ENCODE measurements at regions not wholly inside any gene's neighbourhood (a gene's known extent, or its start where the extent isn't known, plus 50 kb on each side); places are given as distances from the start of the nearest gene placed in this dataset.
"Not testable (repeated sequence)": the region's sequence is repeated elsewhere in the genome, so short reads cannot be mapped to it uniquely, and the experiment has no call there.

DNA sequence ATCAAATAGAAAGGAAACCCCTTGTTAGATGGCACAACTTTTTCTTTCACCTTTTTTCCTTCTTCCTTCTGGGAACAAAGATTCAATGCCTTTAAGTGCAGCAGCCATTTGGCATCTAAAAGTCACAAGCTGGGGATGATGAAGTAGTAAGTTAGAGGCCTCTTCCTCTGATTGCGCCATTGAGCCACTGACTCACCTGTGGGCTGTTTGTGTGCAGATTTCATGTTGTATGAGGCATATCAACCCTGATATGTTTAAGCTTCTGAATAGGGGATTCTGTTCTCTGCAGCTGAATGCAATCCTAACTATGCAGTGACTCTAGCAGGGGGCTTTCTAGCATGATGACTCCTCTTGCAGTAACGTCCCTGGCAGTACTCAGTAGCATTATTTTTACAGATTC, 599.9 kb downstream of the CSNK1G3 start:
- H3K27ac Mint-ChIP-seq = no peak overlapping the region
- H3K4me3 Mint-ChIP-seq = no peak overlapping the region
- H3K36me3 Mint-ChIP-seq = no peaks in the 10 kb centered on the region
- no peak for DNase-seq
- CTCF ChIA-PET = no interaction called here
- POLR2A ChIA-PET = no interaction called here
- H3K27me3 Mint-ChIP-seq = no peaks in the 10 kb centered on the region
- no peaks in the 10 kb centered on the region for H3K4me1 Mint-ChIP-seq (ENCODE audit: low read depth)
- intact Hi-C loops (cut with micrococcal nuclease) = no loop called here
- peaks cover 4% of the 10 kb centered on the region for H3K9me3 Mint-ChIP-seq

DNA sequence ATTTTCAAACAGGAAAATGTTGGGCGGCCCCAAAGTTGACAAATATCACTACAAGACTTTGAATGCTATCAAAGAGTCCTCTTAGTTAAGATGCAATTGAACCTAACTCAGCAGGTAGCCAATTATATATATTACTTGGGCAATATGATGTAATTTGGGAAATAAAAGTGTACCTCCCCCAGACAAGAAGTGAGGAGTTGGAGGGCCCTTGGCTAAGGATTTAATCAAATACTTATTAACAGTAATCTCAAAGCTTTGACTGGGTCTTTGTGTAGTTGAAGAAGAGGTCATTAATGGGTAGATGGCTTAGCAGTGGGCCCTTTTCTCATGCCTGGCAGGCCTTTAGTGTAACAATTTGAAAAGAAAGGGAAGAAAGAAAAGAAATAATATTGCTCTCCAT, 599.0 kb downstream of the CSNK1G3 start:
- Mint-ChIP-seq H3K9me3 (peaks cover 8% of the 10 kb centered on the region), H3K36me3 (no peaks in the 10 kb centered on the region), H3K27me3 (no peaks in the 10 kb centered on the region), H3K4me1 (ENCODE audit: low read depth) (no peaks in the 10 kb centered on the region), H3K4me3 (no peak overlapping the region), H3K27ac (no peak overlapping the region)
- POLR2A ChIA-PET = no interaction called here
- CTCF ChIA-PET = no interaction called here
- no peak for DNase-seq
- intact Hi-C loops (cut with micrococcal nuclease) = no loop called here

DNA sequence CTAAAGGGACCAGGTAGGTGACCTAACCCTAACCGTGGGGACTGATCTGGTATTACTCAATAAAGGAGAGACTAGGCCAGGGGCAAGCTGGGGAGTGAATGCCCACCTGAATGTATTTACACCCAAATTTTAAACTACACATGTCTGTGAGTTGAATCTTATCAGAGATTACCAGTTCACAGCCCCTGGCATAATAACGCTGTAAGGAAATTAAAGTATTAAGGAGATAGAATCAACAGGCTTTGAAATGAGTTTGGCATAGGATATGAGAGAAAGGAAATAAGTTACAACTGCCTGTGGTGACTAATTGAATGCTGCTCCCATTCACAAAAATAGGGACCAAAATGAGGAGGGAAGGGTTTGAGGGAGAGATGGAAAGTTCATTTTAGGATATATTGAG, 593.3 kb downstream of the CSNK1G3 start:
- Mint-ChIP-seq H3K9me3 (peaks cover 6% of the 10 kb centered on the region), H3K27me3 (no peaks in the 10 kb centered on the region), H3K4me1 (ENCODE audit: low read depth) (no peaks in the 10 kb centered on the region), H3K4me3 (no peak overlapping the region), H3K36me3 (no peaks in the 10 kb centered on the region), H3K27ac (no peak overlapping the region)
- intact Hi-C loops (cut with micrococcal nuclease) = no loop called here
- ChIA-PET POLR2A (no interaction called here), CTCF (no interaction called here)
- DNase-seq = no peak

DNA sequence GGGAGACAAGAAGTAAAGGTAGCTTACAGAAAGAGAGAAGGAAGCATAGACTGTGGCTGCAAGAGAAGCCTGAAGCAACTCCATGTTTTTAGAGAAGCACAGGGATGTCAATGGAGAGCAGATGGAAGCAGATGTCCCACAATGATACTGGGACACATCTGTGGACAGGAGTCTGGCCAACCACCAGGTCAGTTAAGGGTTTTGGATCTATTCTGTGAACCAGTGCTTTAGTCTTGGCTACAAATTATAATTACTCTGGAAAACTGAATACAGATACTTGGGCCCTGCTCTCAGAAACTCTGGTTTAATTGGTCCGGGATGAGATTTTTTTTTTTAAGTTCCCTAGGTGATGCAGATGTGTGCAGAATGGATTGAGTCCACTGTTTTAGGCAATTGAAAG, 592.8 kb downstream of the CSNK1G3 start:
- no peak overlapping the region for H3K27ac Mint-ChIP-seq
- peaks cover 6% of the 10 kb centered on the region for H3K9me3 Mint-ChIP-seq
- H3K27me3 Mint-ChIP-seq = no peaks in the 10 kb centered on the region
- CTCF ChIA-PET = no interaction called here
- POLR2A ChIA-PET = no interaction called here
- no peaks in the 10 kb centered on the region for H3K36me3 Mint-ChIP-seq
- H3K4me1 Mint-ChIP-seq (ENCODE audit: low read depth) = no peaks in the 10 kb centered on the region
- no peak for DNase-seq
- H3K4me3 Mint-ChIP-seq = no peak overlapping the region
- intact Hi-C loops (cut with micrococcal nuclease) = no loop called here

DNA sequence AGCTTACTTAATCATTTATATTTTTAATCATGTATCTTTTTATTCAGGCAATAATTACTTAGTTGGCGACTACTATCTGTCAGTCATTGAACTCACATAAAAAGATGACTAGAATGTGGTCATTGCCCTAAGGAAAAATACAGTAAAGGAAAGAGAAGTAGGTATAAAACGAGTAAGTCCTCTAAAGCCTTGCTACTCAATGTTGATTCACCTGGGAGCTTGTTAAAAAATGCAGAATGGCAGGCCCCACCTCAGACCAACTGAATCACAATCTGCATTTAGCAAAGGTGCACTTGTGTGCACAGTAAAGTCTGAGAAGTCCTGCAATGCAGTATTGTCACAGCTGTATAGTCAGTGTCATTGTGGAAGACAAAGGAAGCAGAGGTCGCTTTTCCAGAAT, 592.4 kb downstream of the CSNK1G3 start:
- intact Hi-C loops (cut with micrococcal nuclease) = no loop called here
- H3K27ac Mint-ChIP-seq = no peak overlapping the region
- no peaks in the 10 kb centered on the region for H3K36me3 Mint-ChIP-seq
- no peak for DNase-seq
- ChIA-PET CTCF (no interaction called here), POLR2A (no interaction called here)
- peaks cover 6% of the 10 kb centered on the region for H3K9me3 Mint-ChIP-seq
- no peaks in the 10 kb centered on the region for H3K4me1 Mint-ChIP-seq (ENCODE audit: low read depth)
- no peaks in the 10 kb centered on the region for H3K27me3 Mint-ChIP-seq
- H3K4me3 Mint-ChIP-seq = no peak overlapping the region

DNA sequence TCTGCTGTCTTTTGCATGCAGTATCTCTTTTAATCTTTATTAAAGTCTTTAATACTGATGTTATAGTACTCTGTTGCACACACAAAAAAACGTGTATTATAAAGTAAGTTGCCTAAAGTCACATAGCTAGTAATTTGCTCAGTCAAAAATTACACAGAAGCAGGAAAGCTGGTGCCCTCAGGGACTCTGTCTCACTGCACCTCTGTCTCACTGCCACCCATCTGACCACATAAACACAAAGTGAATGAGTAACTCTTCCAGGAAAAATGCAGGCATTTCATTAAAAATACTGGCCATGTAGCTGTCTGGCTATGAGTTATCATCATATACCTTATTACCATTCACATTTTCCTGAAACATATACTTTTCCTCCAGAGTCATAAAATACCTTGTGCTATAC, 591.7 kb downstream of the CSNK1G3 start:
- peaks cover 6% of the 10 kb centered on the region for H3K9me3 Mint-ChIP-seq
- no peaks in the 10 kb centered on the region for H3K36me3 Mint-ChIP-seq
- POLR2A ChIA-PET = no interaction called here
- no peaks in the 10 kb centered on the region for H3K27me3 Mint-ChIP-seq
- no peaks in the 10 kb centered on the region for H3K4me1 Mint-ChIP-seq (ENCODE audit: low read depth)
- DNase-seq = no peak
- no peak overlapping the region for H3K4me3 Mint-ChIP-seq
- CTCF ChIA-PET = no interaction called here
- H3K27ac Mint-ChIP-seq = no peak overlapping the region
- intact Hi-C loops (cut with micrococcal nuclease) = no loop called here

DNA sequence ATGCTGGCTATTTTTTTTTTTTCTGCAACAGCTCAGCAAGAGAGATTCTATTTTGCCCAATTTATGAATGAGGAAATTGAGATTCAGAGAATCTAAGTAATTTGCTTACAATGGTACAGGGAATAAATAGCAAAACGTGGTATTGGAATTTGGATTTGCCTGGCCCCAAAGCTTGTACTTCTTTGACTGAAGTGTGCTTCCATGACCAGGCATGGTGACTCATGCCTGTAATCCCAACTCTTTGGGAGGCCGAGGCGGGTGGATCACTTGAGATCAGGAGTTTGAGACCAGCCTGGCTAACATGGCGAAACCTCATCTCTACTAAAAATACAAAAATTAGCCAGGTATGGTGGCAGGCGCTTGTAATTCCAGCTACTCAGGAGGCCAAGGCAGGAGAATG, 591.1 kb downstream of the CSNK1G3 start:
- H3K4me3 Mint-ChIP-seq; H3K27me3 Mint-ChIP-seq; H3K4me1 Mint-ChIP-seq (ENCODE audit: low read depth); intact Hi-C loops (cut with micrococcal nuclease); H3K36me3 Mint-ChIP-seq; H3K27ac Mint-ChIP-seq; H3K9me3 Mint-ChIP-seq; DNase-seq; POLR2A ChIA-PET; CTCF ChIA-PET: not testable (repeated sequence)

DNA sequence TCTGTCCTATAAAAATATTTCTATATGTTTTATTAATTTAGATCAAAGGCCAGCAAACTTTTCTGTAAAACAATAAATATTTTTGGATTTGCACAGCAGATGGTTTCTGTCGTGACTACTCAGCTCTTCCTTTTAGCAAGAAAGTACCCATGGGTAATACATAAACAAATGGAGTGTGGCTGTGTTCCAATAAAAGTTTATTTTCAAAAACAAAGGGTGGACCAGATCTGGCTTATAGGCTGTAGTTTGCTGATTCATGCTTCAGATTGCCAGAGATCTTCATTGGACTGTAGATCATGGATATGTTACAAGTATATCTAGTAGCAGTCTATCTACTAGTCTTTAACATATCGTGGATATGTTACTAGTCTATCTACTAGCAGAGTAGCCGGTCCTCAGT, 590.5 kb downstream of the CSNK1G3 start:
- intact Hi-C loops (cut with micrococcal nuclease) = no loop called here
- no peaks in the 10 kb centered on the region for H3K4me1 Mint-ChIP-seq (ENCODE audit: low read depth)
- H3K4me3 Mint-ChIP-seq = no peak overlapping the region
- no peak for DNase-seq
- H3K36me3 Mint-ChIP-seq = no peaks in the 10 kb centered on the region
- ChIA-PET CTCF (no interaction called here), POLR2A (no interaction called here)
- peaks cover 6% of the 10 kb centered on the region for H3K9me3 Mint-ChIP-seq
- no peaks in the 10 kb centered on the region for H3K27me3 Mint-ChIP-seq
- no peak overlapping the region for H3K27ac Mint-ChIP-seq

DNA sequence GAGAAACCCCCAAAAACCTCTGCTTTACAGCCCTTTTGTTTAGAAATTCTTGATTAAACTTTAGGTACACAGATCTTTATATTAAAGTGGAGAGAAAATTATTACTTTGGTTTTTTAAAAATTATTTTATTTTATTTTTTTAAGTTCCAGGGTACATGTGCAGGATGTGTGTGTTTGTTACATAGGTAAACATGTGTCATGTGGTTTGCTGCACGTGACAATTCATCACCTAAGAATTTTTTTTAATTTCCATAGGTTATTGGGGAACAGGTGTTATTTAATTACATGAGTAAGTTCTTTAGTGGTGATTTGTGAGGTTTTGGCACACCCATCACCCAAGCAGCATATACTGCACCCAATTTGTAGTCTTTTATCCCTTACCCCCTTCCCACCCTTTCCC, 581.7 kb downstream of the CSNK1G3 start:
- intact Hi-C loops (cut with micrococcal nuclease) = no loop called here
- no peak for DNase-seq
- H3K27ac Mint-ChIP-seq = no peak overlapping the region
- no peaks in the 10 kb centered on the region for H3K4me1 Mint-ChIP-seq (ENCODE audit: low read depth)
- H3K36me3 Mint-ChIP-seq = no peaks in the 10 kb centered on the region
- ChIA-PET CTCF (no interaction called here), POLR2A (no interaction called here)
- no peak overlapping the region for H3K4me3 Mint-ChIP-seq
- no peaks in the 10 kb centered on the region for H3K27me3 Mint-ChIP-seq
- H3K9me3 Mint-ChIP-seq = peaks cover 5% of the 10 kb centered on the region

DNA sequence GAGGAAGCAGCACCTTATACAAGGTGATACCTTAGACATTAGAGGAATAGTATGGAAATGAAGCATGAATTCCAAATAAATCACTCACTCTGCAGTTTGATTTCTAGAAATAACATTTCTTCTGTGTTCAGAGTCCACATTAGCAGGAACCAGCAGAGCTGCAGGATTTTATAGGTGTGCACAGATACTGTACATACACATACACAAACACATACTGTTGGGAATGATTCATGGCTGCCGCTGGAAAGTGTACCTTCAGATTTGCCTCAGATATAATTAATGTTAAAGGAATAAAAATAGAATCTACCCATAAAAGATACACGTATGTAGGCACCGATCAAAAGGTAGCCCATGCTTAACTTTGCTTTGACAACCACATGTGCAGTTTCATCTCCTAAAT, 578.1 kb downstream of the CSNK1G3 start:
- H3K36me3 Mint-ChIP-seq = no peaks in the 10 kb centered on the region
- CTCF ChIA-PET = no interaction called here
- H3K27me3 Mint-ChIP-seq = no peaks in the 10 kb centered on the region
- no peak overlapping the region for H3K4me3 Mint-ChIP-seq
- H3K9me3 Mint-ChIP-seq = peaks cover 7% of the 10 kb centered on the region
- no peaks in the 10 kb centered on the region for H3K4me1 Mint-ChIP-seq (ENCODE audit: low read depth)
- no peak overlapping the region for H3K27ac Mint-ChIP-seq
- POLR2A ChIA-PET = no interaction called here
- intact Hi-C loops (cut with micrococcal nuclease) = no loop called here
- no peak for DNase-seq

DNA sequence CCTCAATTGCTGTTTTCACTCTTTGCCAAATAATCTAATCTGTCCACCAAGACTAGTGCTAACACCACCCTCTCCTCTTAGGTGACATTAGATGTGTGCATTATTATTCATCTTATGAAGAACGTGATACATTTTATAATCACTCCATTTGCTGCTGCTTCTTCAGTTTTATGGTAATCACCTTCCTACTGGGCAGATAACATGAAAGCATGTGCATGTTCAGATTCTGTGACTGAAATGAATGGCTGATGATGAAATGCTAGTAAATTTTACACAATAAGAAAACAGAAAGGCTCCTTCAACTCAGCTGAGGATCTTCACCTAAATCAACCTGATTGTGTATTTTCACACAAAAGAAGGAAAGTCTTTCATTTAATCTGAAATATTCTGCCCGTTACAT, 577.6 kb downstream of the CSNK1G3 start:
- Mint-ChIP-seq H3K4me3 (no peak overlapping the region), H3K27me3 (no peaks in the 10 kb centered on the region), H3K4me1 (ENCODE audit: low read depth) (no peaks in the 10 kb centered on the region), H3K27ac (no peak overlapping the region), H3K36me3 (no peaks in the 10 kb centered on the region), H3K9me3 (peaks cover 7% of the 10 kb centered on the region)
- ChIA-PET POLR2A (no interaction called here), CTCF (no interaction called here)
- no peak for DNase-seq
- intact Hi-C loops (cut with micrococcal nuclease) = no loop called here

DNA sequence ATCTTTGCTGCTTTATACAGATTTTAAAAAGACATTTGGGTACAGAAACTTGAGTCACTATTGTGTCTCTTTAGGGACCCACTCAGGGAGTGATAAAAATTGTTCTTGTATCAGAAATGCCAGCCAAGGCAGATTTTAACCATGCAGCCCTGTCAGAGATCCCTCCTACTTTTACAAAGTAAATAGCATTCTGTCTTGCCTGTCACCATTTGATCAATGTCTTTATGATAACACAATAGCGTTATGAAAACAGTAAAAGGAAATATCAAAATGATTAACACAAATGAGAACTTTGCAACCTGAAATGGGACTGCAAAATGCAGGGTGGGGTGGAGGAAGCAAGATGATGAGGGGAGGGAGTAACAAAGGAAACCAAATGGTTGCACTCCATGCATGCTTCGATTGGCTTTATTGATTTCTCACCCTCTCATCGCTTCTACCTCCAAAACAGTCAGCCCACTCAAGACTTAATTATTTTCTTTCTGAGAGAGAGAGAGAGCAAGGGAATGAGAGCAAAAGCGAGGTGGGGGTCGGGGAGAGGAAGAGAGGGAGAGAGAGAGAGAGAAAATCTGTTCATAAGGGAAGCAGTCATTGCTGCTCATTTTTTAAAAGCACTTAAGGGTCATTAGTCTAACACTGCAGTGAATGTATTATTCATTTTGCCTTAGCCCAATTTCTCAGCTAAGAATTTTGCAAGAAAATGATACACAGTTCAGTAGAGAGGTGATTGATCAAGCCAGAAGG, 576.5 kb downstream of the CSNK1G3 start:
- peaks cover 7% of the 10 kb centered on the region for H3K9me3 Mint-ChIP-seq
- no peak overlapping the region for H3K27ac Mint-ChIP-seq
- CTCF ChIA-PET = no interaction called here
- H3K4me3 Mint-ChIP-seq = no peak overlapping the region
- H3K36me3 Mint-ChIP-seq = no peaks in the 10 kb centered on the region
- no peaks in the 10 kb centered on the region for H3K4me1 Mint-ChIP-seq (ENCODE audit: low read depth)
- intact Hi-C loops (cut with micrococcal nuclease) = no loop called here
- H3K27me3 Mint-ChIP-seq = no peaks in the 10 kb centered on the region
- no peak for DNase-seq
- POLR2A ChIA-PET = no interaction called here

DNA sequence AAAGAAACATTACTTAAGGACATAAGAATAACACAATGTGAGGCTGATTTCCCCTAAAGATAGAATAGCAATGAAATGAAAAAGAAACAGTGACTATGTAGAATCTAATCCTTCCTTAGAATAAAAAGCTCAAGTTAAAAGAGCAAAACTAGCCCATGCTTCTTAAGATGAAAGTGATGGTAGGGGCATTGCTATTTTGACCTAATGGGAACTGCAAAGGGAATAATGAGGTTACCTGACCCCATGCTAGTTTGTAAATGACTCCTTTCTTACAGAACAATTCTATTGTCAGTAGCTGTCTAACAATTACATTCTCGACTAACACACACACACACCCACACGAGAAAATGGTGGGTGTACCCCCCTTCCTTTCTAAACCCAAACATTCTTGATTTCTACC, 575.8 kb downstream of the CSNK1G3 start:
- ChIA-PET CTCF (no interaction called here), POLR2A (no interaction called here)
- Mint-ChIP-seq H3K4me3 (no peak overlapping the region), H3K9me3 (peaks cover 7% of the 10 kb centered on the region), H3K27me3 (no peaks in the 10 kb centered on the region), H3K36me3 (no peaks in the 10 kb centered on the region), H3K27ac (no peak overlapping the region), H3K4me1 (ENCODE audit: low read depth) (no peaks in the 10 kb centered on the region)
- intact Hi-C loops (cut with micrococcal nuclease) = no loop called here
- DNase-seq = no peak

DNA sequence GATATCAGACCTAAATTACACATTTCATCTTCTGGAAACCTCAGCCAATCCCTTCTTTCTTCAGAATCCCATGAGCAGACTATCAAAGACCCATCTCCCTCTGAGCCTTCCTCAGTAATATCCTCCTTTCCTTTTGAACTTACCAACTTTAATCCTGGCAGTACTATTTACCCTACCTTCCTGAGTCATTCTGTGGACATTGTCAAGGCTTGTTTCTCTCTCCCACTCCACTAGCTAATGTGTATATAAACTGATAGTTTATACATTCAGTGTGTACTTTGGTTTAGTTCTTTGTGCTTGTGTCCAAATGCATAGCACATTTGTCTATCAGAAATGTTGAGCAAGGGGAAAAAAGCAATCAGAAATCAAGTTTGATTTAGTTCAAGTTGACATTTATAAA, 568.3 kb downstream of the CSNK1G3 start:
- Mint-ChIP-seq H3K27me3 (no peaks in the 10 kb centered on the region), H3K4me3 (no peak overlapping the region), H3K4me1 (ENCODE audit: low read depth) (no peaks in the 10 kb centered on the region), H3K27ac (no peak overlapping the region), H3K9me3 (peaks cover 7% of the 10 kb centered on the region), H3K36me3 (no peaks in the 10 kb centered on the region)
- ChIA-PET CTCF (no interaction called here), POLR2A (no interaction called here)
- DNase-seq = no peak
- intact Hi-C loops (cut with micrococcal nuclease) = no loop called here

Measured in activated CD4-positive, alpha-beta memory T cell treated with anti-CD3 and anti-CD28 coated beads for 36 hours (primary cell).